ENCODE measurements at regions not wholly inside any gene's neighbourhood (a gene's known extent, or its start where the extent isn't known, plus 50 kb on each side); places are given as distances from the start of the nearest gene placed in this dataset.
"Not testable (repeated sequence)": the region's sequence is repeated elsewhere in the genome, so short reads cannot be mapped to it uniquely, and the experiment has no call there.

- not testable (repeated sequence) for DNase-seq
These were observed 133.1 kb downstream of the TSEN15 start for GRCh38 chr1:184184614-184185013.

DNA sequence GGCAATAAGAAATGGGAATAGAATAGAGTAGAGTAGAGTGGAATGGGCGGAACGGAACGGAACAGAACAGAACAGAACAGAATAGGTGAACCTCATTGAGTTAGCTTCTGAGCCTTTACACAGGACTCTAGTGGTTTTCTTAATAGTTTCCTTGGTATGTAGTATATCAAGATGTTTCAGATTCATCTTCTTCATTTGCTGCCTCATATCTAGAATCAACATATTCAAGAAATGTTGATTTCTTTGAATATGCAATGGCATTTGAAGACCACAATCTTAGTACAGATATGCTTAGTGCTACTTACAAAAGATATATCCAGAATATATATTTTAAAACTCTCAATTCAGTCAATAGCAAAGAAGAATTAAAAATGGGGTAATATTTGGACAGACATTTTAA lies 133.8 kb downstream of the TSEN15 start:
- DNase-seq, result no peak

DNA sequence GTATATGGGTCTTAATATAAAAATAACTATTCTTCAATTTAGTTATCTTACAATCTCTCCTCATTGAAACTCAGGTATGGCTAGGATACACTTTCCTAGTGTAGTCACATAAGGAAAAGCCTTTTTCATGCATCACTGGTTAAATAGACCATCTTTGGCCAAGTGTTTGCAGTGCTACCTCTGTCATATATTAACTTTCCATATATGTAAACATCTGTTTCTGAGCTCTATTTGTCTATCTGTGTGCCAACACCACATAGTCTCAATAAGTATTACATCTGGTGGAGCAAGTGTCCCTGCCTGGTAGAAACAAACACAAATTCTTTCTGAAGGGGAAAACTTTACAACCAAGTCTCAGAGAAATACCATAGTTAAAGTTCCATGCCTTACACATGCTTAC lies 134.6 kb downstream of the TSEN15 start:
- DNase-seq, result no peak

- no peak for DNase-seq
These were observed 135.6 kb downstream of the TSEN15 start for GRCh38 chr1:184187097-184187496.

DNA sequence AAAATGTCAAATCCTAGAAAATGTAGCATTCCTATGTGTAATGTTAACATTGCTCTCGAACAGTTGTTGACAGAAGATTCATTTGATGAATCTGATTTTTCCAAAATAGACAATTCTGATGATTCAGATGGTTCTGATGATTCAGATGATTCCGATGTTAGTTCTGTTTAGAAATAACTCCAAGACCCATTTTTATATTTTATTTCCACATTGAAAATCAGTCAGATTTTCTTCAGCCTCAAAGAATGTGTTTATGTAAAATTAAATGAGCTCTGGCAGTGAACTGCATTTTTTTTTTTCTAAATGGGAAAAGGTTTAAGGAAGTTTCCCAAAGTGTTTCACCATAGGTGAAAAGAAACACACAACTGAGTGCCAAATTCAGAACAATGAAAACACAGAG lies 136.5 kb downstream of the TSEN15 start:
- DNase-seq, result no peak

- DNase-seq, result peak in 2 of 3 experiments; percentile 6 to 72
These were observed 137.8 kb downstream of the TSEN15 start for GRCh38 chr1:184189361-184189760.

- DNase-seq, result no peak
These were observed 139.1 kb downstream of the TSEN15 start for GRCh38 chr1:184190616-184191015.

DNA sequence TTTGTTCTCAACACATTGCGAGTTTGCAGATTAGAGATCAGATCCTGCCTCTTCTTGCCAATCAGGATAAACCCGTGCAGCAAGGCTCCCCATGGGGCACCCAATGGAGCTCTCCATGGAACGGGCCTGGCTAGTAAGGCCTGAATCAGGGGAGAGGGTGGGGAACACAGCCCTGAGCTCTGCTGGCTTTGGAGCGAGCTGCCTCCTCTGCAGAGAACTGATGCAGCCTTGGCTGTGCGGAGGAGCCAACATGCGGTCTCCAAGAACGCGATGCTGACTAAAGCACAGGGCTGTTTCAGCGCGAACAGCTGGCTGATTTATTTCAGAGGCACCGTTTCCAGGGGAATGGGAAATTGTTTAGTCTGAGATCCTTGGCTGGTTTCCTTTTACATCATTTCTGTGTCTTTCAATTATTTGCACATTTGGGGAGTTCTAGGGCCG lies 139.7 kb downstream of the TSEN15 start:
- DNase-seq, result no peak

DNA sequence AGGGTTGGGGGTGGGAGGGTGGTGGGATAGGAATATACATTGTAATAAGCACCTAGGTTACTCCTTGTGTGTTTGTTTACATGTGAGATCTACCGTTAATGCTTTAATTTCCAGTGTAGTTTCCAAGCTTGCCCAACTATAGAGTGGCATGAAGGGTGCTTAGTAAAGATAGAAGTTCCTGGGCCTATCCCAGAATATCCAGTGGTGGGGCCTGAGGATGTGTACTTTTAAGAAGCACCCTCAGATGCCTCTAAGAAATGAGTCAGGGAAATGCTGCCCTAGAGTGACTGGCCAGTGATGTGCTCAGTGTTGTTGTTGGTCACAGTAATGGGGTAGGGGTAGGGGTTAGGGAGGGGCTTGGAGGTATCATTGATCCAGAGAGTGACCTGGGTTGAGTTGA lies 141.3 kb downstream of the TSEN15 start:
- DNase-seq, result no peak

DNA sequence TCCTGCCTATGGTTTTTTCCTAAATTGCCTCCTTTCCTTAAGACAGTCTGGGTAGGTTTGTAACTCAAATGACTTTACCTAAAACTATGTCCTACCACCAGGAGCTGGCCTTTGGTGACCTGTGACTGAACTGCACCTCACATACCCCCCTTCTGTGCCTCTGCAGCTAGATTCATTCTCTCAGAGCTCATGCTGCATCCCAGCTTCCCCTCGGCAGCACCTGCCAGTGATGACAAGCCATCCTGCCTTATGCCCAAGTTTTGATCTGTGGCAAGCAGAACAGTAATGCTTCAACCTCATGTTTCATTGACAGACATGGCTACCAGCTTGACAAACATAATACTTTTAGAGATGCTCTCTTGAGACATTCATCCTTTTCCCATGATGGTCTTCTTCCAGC lies 141.9 kb downstream of the TSEN15 start:
- no peak for DNase-seq

GRCh38 chr1:184194236-184194635 lies 142.7 kb downstream of the TSEN15 start:
- DNase-seq, result no peak

DNA sequence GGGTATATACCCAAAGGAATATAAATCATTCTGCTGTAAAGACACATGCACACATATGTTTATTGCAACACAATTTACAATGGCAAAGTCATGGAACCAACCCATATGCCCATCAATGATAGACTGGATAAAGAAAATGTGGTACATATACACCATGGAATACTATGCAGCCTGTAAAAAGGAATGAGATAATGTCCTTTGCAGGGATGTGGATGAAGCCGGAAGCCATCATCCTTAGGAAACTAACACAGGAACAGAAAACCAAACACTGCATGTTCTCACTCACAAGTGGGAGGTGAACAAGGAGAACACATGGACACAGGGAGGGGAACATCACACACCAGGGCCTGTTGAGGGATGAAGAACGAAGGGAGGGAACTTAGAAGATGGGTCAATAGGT lies 144.2 kb downstream of the TSEN15 start:
- DNase-seq, result not testable (repeated sequence)

DNA sequence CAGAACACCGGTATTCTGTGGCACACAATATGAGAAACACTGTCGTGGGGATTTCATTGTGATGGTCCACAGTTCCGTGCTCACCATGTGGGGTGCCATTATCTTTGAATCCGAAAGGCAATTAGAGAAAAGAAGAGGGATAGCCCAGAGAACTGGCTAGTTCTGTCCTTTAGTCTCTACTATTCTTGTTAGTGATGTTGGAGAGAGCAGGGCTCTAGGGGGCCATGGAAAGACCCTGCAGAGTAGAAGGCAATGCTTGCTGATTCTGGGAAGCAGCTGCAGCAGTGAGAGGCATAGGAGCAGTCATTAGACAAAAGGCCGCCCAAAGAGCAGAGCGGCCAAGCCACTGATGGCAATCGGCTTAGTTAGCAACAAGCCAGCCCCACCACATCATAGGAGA lies 146.3 kb downstream of the TSEN15 start:
- DNase-seq, result no peak

- DNase-seq, result no peak
These were observed 147.5 kb downstream of the TSEN15 start for GRCh38 chr1:184199036-184199435.

GRCh38 chr1:184199438-184200085 lies 148.0 kb downstream of the TSEN15 start:
- DNase-seq, result no peak

DNA sequence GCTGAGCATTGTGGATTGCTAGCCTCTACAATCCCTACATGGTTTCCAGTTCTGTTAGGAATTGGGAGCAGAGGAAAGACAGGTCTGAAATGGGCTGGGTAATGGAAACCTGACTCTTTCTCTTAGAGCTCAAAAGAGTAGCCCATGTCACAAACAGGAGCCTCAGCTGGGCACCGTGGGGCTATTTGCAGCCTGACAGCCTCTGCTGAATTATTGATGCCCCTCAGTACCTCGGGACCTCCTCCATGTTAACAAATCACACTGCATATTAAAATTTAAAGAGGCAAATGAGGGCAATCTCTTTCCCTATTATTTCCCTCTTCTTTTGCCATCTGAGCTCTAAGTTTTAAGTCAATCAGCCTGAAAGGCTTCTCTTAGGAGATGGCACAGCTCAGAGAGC lies 157.1 kb downstream of the TSEN15 start:
- DNase-seq, result no peak

DNA sequence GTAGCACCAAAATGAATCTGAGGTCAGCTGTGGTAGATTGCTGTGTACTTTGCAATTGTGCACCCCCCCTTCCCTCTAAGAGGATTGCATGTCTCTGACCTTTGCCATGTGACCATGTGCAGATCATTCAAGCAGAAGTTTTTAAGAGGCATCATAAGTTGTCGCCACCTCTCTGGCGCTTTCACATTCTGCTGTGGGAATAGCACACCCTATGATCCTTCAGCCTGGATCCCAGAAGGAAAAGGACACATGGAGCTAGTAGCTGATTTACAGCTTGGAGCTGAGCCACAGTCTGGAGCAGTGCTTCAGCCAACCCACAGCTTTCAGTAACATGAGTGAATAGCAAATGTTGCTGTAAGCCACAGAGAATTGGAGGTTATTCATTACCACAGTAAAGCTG lies 158.5 kb downstream of the TSEN15 start:
- DNase-seq, result no peak

GRCh38 chr1:184210862-184211261 lies 159.3 kb downstream of the TSEN15 start:
- no peak for DNase-seq

DNA sequence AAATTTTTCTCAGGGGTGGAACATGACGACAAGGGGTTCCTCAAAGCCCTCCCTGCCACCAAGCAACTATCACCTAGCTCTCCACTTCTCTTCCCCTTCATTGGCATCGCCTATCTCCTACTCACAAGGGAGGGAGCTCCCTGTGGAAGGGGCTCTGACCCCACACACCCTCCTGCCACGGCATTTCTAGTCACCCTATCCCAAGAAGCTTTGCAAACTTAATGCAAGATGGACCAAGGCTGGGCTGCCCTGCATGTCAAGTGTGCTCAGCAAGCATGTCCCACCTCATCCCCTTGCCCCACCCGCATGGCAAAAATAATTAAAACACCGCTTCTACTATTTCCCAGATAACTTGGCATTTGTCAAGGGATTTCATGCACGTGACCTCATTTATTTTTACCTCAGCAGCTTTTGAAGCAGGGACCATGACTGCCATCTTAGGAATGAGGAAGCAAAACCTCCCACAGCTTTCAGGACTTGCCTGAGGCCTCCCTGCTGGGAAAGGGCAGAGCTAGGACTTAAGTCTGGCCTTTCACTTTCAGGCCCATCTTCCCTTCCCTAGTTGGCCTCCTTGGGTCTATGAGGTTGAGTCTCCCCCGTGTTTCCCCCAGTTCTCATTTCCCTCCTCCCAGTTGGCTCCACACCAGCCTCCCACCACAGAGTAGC lies 161.3 kb downstream of the TSEN15 start:
- DNase-seq, result no peak

GRCh38 chr1:184214128-184214527 lies 162.6 kb downstream of the TSEN15 start:
- no peak for DNase-seq

DNA sequence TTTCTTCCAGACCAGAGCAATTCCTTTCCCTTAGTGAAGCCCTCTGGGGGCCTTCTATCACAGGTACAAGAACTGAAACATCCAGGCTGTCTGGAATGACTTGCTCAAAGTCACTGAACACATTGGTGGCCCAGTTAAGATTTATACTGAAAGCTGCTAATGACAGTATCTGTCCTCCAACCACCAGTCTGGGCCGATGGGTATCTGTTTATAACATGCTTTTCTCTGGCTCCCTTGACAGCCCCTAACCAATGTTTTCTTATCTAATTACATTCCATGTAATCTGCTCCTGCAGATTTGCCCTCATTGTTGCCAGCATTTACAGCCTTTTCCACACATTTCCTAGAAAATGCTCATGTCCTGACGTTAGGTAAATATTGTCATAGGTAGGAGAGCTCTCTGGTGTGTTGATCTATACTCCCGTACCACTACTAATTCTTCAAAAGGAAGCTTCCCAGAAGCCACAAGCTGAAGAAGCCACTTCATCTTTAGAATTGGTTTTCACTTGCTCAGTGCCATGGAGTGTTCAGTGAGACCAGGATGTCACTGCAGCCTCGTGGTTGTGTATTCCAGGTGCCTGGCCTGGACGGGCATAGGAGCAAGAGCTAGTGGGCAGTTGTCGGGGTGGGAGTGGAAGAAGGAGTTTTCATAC lies 163.9 kb downstream of the TSEN15 start:
- DNase-seq, result peak in 2 of 3 experiments; percentile 23 to 53

- DNase-seq, result no peak
These were observed 167.0 kb downstream of the TSEN15 start for GRCh38 chr1:184218458-184219075.

GRCh38 chr1:184219414-184219813 lies 167.4 kb upstream of the C1orf21 start:
- DNase-seq, result no peak

GRCh38 chr1:184219883-184220282 lies 166.9 kb upstream of the C1orf21 start:
- no peak for DNase-seq
